HG02571 (cell line): ENCODE measurements at regions not wholly inside any gene's neighbourhood (a gene's known extent, or its start where the extent isn't known, plus 50 kb on each side); places are given as distances from the start of the nearest gene placed in this dataset.
"Not testable (repeated sequence)": the region's sequence is repeated elsewhere in the genome, so short reads cannot be mapped to it uniquely, and the experiment has no call there.

Experiments used
- ATAC-seq: cut with Tn5 transposase; IDR thresholded peaks from one replicate; pipeline ENCODE4 v1.9.1; 2021; ENCODE audit warnings: mild to moderate bottlenecking, moderate library complexity; ENCODE audit not compliant: unreplicated experiment

DNA sequence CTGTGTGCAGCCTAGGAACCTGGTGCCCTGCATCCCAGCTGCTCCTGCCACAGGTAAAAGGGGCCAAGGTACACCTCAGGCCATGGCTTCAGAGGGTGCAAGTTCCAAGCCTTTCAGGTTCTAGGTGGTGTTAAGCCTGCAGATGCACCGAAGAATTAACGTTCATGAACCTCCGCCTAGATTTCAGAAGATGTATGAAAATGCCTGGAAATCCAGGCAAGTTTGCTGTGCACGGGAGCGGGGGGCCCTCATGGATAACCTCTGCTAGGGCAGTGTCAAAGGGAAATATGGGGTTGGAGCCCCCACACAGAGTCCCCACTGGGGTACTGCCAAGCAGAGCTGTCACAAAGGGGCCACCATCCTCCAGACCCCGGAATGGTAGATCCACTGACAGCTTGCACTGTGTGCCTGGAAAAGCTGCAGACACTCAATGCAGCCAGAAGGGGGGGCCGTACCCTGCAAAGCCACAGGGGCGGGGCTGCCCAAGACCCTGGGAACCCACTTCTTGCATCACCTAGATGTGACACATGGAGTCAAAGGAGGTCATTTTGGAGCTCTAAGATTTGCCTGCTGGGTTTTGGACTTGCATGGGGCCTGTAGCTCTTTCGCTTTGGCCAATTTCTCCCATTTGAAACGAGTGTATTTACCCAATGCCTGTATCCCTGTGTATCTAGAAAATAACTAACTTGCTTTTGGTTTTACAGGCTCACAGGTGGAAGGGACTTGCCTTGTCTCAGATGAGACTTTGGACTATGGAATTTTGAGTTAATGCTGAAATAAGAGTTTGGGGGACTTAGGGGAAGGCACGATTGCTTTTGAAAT, 145.2 kb upstream of the C1QTNF3 start:
- not testable (repeated sequence) for ATAC-seq

GRCh38 chr5:34189246-34189645, 146.2 kb upstream of the C1QTNF3 start:
- not testable (repeated sequence) for ATAC-seq

- not testable (repeated sequence) for ATAC-seq
Observed at GRCh38 chr5:34189752-34190411, 146.9 kb upstream of the C1QTNF3 start.

DNA sequence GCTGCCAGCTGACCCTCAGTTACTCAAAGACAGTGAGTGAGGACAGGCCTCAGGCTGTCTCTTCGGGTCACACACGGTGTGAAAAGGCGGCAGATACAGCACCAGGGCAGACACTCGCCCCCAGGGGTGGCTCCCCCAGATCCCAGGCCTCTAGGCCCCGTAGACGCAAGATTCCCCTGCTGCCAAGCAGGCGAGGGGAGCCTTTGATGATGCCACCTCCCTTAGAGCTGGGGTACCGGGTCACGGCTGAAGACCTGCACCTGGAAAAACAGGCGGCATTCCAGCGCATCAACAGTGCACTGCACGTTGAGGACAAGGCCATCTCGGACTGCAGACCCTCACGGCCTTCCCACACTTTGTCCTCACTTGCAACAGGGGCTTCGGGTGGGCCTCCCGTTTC, 147.5 kb upstream of the C1QTNF3 start:
- ATAC-seq, result not testable (repeated sequence)

DNA sequence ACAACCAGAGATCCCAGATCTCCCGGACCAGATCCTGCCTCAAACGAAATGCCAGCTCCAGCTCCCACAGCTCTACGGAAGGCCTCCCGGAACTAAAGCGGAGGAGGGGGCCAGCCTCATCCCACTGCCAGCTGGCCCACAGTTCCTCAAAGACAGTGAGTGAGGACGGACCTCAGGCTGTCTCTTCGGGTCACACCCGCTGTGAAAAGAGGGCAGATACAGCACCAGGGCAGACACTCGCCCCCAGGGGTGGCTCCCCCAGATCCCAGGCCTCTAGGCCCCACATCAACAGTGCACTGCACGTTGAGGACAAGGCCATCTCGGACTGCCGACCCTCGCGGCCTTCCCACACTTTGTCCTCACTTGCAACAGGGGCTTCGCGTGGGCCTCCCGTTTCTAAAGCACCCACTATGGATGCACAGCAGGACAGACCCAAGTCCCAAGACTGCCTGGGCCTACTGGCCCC, 148.3 kb upstream of the C1QTNF3 start:
- ATAC-seq, result not testable (repeated sequence)

DNA sequence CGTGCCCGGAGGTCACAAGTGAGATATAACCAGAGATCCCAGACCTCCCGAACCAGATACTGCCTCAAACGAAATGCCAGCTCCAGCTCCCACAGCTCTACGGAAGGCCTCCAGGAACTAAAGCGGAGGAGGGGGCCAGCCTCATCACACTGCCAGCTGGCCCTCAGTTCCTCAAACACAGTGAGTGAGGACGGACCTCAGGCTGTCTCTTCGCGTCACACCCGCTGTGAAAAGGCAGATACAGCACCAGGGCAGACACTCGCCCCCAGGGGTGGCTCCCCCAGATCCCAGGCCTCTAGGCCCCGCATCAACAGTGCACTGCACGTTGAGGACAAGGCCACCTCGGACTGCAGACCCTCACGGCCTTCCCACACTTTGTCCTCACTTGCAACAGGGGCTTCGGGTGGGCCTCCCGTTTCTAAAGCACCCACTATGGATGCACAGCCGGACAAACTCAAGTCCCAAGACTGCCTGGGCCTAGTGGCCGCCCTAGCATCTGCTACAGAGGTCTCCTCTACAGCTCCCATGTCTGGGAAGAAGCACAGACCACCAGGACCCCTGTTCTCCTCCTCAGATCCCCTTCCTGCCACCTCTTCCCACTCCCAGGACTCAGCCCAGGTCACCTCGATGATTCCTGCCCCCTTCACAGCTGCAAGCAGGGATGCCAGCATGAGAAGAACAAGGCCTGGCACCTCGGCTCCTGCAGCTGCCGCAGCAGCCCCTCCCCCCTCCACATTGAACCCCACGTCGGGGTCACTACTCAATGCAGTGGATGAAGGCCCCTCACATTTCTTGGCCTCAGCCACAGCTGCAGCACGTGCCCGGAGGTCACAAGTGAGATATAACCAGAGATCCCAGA, 149.3 kb upstream of the C1QTNF3 start:
- not testable (repeated sequence) for ATAC-seq

GRCh38 chr5:34192923-34193262, 149.9 kb upstream of the C1QTNF3 start:
- ATAC-seq, result not testable (repeated sequence)

DNA sequence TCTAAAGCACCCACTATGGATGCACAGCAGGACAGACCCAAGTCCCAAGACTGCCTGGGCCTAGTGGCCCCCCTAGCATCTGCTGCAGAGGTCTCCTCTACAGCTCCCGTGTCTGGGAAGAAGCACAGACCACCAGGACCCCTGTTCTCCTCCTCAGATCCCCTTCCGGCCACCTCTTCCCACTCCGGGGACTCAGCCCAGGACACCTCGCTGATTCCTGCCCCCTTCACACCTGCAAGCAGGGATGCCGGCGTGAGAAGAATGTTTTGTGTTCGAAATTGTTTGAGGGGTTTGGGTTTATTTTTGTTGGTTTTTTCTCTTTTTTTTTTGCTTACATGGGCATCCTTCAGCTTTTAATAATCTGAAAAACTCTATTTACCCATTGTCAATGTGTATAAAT, 150.3 kb upstream of the C1QTNF3 start:
- not testable (repeated sequence) for ATAC-seq

GRCh38 chr5:34193804-34194203, 150.8 kb upstream of the C1QTNF3 start:
- ATAC-seq, result not testable (repeated sequence)

DNA sequence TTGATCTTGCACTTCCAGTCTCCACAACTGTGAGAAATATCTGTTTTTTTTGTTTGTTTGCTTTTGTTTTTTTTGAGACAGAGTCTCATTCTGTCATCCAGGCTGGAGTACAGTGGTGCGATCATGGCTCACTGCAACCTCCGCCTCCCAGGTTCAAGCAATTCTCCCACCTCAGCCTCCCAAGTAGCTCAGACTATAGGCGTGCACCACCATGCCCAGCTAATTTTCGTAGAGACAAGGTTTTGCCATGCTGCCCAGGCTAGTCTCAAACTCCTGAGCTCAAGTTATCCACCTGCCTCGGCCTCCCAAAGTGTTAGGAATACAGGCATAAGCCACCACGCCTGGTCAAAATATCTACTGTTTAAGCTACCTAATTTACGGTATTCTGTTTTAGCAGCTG, 153.1 kb upstream of the C1QTNF3 start:
- not testable (repeated sequence) for ATAC-seq

DNA sequence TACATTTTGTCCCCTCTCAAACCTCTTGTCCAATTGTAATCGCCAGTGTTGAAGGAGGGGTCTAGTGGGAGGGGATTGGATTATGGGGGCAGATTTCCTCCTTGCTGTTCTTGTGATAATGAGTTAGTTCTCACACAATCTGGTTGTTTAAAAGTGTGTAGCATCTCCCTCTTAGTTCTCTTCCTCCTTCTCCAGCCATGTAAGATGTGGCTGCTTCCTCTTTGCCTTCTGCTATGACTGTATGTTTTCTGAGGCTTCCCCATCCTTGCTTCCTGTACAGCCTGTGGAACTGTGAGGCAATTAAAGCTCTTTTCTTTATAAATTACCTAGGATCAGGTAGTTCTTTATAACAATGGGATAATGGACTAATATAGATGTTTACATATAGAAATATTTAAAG, 162.3 kb upstream of the C1QTNF3 start:
- ATAC-seq, result not testable (repeated sequence)

DNA sequence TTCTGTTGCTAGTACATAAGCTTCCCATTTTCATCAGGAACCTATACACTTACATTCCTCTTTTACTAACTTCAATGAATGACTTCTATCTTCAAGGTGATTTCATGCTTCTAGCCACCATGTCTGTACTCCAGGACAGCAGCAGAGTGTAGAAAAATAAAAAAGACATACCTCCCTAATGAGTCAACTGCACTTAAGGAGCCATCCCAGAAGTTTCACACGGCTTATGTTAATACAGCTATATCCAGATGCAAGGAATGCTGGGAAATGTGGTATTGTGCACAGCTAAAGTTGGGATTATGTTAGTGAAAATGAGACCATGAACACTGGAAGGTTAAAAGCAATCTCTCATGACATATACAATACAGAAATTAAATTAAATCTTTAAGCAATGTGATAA, 174.4 kb upstream of the C1QTNF3 start:
- not testable (repeated sequence) for ATAC-seq

DNA sequence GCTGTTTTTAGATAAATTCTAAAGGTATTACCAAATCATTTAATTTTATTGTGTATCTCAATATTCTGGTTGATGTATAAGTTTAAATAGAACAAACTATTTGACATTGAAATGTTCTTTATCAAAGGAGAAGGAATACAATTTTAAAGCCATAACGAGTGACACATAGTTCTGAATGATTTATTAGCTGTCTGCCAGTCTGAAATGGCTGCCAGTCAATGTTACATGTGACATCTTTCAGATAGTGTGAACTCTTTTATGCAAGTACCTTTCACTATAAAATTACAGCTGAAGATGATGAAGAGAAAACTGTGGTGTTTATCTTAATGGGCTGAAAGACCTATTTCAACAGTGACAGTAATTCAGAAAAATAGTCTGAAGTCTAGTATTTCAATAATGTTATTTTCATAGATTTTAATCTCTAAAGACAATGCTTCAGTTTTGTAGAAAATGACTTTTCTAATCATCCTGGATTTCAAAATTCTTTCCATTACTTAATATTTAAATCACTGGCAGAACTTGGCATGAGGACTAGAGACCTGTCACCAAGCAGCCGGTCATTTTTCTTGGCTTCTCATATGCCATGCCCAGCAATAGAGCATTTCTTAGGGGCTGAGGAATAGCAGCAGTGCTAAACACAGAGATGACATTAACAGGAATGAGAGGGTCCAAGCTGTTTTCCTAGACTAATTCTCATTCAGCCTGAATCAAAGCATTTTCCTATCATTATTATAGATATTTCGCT, 178.5 kb upstream of the C1QTNF3 start:
- not testable (repeated sequence) for ATAC-seq

DNA sequence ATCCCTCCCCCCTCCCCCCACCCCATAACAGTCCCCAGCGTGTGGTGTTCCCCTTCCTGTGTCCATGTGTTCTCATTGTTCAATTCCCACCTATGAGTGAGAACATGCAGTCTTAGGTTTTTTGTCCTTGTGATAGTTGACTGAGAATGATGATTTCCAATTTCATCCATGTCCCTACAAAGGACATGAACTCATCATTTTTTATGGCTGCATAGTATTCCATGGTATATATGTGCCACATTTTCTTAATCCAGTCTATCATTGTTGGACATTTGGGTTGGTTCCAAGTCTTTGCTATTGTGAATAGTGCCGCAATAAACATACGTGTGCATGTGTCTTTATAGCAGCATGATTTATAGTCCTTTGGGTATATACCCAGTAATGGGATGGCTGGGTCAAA, 180.1 kb upstream of the C1QTNF3 start:
- not testable (repeated sequence) for ATAC-seq

DNA sequence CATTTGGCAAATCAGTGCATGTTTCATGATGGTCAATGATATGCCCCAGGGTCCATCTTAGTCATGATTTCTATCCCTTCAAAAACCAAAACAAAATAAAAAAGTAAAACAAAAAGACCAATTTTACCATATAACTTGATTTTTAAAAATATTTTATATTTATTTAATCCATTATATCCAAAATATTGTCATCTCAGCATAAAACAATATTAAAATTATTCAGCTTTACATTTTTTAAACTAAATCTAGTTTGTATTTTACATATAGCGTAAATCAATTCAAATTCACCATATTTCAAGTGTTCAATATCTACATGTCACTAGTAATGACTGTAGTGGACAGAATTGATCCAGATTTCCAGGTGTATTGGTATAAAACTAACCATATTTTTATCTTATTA, 187.4 kb upstream of the C1QTNF3 start:
- ATAC-seq, result not testable (repeated sequence)

- ATAC-seq, result not testable (repeated sequence)
Observed at GRCh38 chr5:34243802-34244201, 200.8 kb upstream of the C1QTNF3 start.

DNA sequence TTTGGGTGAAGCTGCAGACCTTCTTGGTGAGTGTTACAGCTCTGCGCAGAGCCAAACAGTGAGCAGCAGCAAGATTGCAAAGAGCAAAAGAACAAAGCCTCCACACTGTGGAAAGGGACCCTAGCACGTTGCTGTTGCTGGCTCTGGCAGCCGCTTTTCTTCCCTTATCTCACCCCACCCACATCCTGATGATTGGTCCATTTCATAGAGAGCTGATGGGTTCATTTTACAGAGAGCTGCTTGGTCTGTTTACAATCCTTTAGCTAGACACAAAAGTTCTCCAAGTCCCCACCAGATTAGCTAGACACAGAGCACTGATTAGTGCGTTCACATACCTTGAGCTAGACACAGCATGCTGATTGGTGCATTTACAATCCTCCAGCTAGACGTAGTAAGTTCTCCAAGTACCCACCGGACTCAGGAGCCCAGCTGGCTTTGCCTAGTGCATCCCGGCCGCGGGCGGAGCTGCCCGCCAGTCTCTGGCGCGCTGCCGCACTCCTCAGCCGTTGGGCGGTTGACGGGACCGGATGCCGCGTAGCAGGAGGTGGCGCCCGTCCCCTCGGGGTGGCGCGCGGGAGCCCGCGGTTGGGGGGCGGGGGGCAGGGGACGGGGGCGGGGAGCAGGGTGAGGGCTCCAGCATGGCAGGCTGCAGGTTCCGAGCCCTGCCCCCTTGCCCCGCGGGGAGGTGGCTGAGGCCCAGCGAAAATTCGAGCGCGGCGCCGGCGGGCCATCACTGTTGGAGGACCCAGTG, 201.4 kb upstream of the C1QTNF3 start:
- not testable (repeated sequence) for ATAC-seq

- not testable (repeated sequence) for ATAC-seq
Observed at GRCh38 chr5:34245032-34245394, 202.0 kb upstream of the C1QTNF3 start.

- ATAC-seq, result not testable (repeated sequence)
Observed at GRCh38 chr5:34245813-34246212, 202.8 kb upstream of the C1QTNF3 start.

DNA sequence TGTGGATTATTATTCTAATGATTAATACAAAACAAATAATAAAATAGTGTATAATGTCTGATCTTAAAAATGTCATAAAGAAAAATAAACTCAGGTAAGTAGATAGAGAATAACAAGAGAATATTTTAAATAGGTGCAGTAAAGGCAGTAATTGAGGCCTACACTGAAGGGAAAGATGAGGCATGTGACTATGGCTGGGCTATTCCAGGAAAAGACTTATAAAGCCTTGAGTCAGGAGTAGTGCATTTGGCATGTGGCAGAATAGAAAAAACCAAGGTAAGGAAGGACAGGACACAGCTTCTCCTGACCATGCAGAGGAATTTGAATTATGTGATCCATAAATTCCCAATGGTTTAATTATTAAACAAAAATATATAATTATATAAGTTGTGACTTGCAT, 215.6 kb upstream of the C1QTNF3 start:
- not testable (repeated sequence) for ATAC-seq
